C1 segment of cervical spinal cord (tissue), 14 donors: ENCODE measurements at regions not wholly inside any gene's neighbourhood (a gene's known extent, or its start where the extent isn't known, plus 50 kb on each side); places are given as distances from the start of the nearest gene placed in this dataset.
"Not testable (repeated sequence)": the region's sequence is repeated elsewhere in the genome, so short reads cannot be mapped to it uniquely, and the experiment has no call there.

Experiments used
- DNase-seq, 14 donors: peaks; one replicate each; lab custom pipeline; 2025; lab: John Stamatoyannopoulos, UW

DNA sequence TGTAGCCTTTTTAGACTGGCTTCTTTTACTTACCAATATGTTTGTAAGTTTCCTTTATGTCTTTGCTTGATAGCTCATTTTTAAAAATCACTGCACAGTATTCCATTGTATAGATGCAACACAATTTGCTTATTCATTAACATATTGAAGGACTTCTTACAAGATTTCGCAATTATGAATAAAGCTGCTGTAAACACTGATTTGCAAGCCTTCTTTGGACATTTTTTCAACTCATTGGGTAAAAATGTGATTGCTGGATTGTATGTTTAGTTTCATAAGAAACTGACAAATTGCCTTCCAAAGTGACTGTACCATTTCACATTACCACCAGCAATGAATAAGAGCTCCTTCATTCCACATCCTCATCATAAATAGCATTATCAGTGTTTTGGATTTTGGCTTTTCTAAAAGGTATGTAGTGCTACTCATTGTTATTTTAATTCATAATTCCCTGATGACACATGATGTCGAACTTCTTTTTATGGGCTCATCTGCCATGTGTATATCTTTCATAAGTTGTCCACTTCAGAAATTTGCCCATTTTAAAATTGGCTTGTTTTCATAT lies 80.7 kb downstream of the TFAP2B start:
- no peak for DNase-seq

DNA sequence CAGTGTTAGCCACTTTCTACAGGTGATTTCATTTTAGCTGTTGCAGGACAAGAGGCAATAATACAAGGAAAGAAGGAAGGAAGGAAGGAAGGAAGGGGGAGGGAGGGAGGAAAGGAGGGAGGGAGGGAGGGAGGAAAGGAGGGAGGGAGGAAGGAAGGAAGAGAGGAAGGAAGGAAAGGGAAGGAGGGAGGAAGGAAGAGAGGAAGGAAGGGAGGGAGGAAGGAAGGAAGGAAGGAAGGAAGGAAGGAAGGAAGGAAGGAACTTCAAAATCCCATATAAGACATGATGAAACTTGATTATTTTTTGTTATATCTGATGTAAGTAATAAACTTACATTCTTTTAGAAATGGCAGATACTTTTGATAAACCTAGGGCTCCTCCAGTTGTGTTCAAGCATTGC lies 83.6 kb downstream of the TFAP2B start:
- DNase-seq: no peak

DNA sequence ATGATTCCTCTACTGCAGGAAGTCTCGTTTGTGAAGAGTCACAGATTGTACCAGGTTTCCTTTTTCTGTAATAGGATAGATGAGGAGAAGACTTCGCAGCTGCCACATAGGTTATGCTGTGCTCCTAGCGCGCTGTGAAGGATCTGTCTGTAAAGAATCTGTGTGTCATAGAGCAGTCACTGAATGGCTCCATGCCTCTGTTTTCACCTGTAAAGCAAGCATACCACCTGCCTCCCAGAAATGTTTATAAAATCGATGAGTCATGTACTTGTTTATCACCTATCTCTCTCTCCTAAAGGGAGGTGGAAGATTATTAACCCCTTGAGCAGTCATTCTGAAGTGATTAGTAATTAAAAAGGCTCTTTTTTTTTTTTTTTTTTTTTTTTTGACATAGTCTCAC lies 86.6 kb downstream of the TFAP2B start:
- no peak for DNase-seq

GRCh38 chr6:50907565-50907964 lies 88.9 kb downstream of the TFAP2B start:
- no peak for DNase-seq

DNA sequence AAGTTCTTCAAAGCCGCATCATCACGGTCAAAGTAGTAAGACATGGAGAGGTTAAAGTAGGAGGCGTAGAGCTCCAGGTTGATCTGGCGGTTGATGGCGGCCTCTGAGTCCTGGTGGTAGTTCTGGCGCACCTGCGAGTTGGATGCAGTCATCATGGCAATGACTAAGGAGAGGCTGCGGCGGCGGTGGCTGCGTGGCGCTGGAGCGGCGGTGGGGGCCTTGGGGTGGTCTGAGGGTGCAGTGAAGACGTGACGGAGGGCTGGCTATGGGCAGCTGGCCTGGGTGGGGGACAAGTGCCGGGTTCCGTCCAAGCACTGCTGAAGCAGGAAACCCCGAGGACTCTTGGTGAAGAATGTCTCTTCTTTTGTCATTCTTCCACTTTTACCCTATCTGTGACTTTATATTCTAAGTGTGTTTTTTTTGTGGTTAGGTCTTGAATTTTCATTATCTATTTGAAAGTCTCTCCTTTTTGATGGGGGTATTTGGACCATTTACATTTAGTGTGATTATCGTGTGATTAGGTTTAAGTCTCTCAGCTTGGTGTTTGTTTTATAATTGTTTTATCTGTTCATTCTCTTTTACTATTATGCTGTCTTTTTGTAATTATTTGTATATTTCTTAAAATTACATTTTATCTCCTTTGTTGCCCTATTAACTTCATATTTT lies 94.6 kb downstream of the TFAP2B start:
- no peak for DNase-seq

- DNase-seq: not testable (repeated sequence)
Measured at GRCh38 chr6:50921378-50921777, 102.7 kb downstream of the TFAP2B start.

DNA sequence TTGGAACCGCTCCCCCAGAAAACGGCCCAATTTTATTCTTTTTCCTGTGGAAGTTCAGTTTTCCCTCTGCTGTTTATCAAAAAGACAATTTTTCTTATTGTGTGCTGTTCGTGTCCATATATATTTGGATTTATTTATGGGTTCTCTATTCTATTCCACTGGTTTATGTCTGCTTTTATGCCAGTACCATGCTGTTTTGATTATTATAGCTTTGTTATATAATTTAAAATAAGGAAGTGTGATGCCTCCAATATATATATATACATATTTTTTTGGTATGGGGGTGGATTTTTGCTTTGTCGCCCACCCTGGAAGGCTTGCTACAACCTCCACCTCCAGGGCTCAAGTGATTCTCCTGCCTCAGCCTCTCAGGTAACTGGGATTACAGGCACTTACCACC lies 103.3 kb downstream of the TFAP2B start:
- no peak for DNase-seq

- no peak for DNase-seq
Measured at GRCh38 chr6:50922579-50923525, 104.2 kb downstream of the TFAP2B start.

GRCh38 chr6:50924758-50925157 lies 106.1 kb downstream of the TFAP2B start:
- DNase-seq: no peak

DNA sequence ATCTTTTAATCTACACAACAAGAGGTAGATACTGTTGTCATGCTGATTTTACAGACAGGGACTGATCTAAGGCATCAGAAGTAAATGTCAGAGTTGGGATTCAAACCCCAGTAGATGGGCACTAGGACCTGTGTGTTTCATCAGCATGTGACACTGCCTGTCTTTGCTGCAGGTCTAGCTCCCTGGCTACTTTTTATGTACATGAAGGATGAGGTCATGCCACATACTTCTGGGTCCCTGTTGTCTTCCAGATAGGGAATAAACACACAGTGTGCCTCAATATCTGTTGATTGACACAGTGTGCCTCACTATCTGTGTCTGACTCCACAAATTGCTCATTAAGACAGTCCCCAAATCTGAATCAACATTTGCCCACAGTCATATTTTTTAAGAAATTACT lies 106.9 kb downstream of the TFAP2B start:
- DNase-seq: no peak

GRCh38 chr6:50925981-50926380 lies 107.3 kb downstream of the TFAP2B start:
- no peak for DNase-seq

DNA sequence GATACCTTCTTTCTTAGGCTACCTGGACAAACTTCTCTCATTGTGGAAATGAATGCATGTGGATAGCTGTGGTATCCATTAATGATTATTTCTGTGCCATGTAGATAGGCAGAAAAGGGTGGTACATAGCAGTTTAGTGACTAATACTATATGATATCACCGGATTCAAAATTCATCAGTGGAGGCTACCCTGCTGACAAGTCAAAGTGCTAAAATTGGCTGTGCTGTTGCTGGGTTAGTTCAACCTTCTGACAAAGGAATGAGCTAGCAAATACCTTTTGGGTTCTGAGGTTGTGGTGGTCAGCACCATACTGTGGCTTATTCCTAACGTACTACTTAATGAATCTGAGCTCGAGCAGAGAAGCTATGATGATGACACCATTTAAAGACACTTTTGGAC lies 109.1 kb downstream of the TFAP2B start:
- no peak for DNase-seq

DNA sequence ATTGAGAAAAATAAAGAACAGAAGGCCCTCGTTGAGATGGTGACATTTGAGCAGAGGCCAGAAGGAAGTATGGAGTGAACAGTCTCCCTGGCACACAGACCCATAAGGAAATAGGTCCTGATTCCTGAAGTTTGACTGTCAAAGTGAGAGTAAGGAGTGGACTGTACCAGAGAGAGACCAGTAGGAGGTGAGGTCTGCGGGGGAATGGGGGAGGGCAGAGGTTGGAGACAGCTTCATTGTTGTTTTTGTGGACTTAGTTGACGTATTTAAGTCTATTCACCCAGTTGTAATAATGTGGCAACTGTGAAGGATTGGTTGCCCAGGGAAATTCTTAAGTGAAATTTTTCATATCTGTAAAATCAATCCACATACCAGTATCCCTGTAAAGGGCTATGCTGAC lies 110.7 kb downstream of the TFAP2B start:
- no peak for DNase-seq

- DNase-seq: no peak
Measured at GRCh38 chr6:50935442-50935841, 116.8 kb downstream of the TFAP2B start.

DNA sequence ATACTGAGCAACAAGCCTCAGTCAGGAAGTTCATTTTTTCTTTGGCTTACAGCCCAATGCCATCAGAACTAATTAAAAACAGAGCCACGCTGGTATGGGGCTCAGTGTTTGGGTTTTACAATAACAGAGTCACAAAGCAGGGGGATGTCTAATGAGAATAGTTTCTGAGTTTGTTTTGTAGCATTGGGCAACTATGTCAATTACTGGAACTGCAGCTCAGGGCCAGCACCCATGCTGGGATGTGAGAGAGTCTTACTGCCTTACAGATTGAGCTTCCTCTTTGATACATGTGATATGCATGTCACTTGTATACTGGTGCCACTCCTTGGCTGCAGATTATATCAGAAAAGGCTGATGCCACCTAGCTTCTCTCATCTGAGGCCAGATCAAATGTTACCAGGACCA lies 117.6 kb downstream of the TFAP2B start:
- no peak for DNase-seq

GRCh38 chr6:50939931-50940330 lies 121.3 kb downstream of the TFAP2B start:
- DNase-seq: no peak

GRCh38 chr6:50945789-50946188 lies 127.1 kb downstream of the TFAP2B start:
- no peak for DNase-seq

- no peak for DNase-seq
Measured at GRCh38 chr6:50952092-50952907, 133.6 kb downstream of the TFAP2B start.

- no peak for DNase-seq
Measured at GRCh38 chr6:50956014-50956413, 137.3 kb downstream of the TFAP2B start.

- DNase-seq: no peak
Measured at GRCh38 chr6:50958148-50958697, 139.6 kb downstream of the TFAP2B start.

GRCh38 chr6:50959081-50959641 lies 140.5 kb downstream of the TFAP2B start:
- no peak for DNase-seq
